ENCODE measurements at regions not wholly inside any gene's neighbourhood (a gene's known extent, or its start where the extent isn't known, plus 50 kb on each side); places are given as distances from the start of the nearest gene placed in this dataset.

DNA sequence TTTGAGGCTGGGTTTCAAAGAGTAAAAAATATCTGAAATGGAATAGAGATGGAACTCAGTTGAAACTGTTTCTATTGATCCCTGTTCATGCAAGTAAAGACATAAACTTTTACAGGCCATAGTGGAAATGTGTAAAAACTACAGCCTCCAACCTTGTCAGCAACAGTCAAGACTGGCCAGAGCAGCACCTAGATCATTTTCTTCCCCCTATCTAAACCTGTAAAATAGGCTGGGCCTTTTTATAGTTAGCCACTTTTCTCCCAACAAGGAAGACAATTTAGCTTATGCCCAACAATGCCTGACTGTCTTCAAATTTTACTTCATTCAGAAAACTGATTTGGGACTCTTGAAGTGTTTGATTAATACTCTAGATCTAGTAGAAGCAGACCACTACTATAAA is 91.5 kb upstream of the CMC1 start:
- no peaks in the 10 kb centered on the region for H3K27me3 Mint-ChIP-seq (ENCODE audit: insufficient read depth, unreplicated experiment)
- H3K27ac Mint-ChIP-seq (ENCODE audit: low read depth, unreplicated experiment) = no peak overlapping the region
- intact Hi-C loops (cut with micrococcal nuclease) = no loop called here
- ChIA-PET POLR2A (no interaction called here), CTCF (no interaction called here)
- TF ChIP-seq, protein P1, sequence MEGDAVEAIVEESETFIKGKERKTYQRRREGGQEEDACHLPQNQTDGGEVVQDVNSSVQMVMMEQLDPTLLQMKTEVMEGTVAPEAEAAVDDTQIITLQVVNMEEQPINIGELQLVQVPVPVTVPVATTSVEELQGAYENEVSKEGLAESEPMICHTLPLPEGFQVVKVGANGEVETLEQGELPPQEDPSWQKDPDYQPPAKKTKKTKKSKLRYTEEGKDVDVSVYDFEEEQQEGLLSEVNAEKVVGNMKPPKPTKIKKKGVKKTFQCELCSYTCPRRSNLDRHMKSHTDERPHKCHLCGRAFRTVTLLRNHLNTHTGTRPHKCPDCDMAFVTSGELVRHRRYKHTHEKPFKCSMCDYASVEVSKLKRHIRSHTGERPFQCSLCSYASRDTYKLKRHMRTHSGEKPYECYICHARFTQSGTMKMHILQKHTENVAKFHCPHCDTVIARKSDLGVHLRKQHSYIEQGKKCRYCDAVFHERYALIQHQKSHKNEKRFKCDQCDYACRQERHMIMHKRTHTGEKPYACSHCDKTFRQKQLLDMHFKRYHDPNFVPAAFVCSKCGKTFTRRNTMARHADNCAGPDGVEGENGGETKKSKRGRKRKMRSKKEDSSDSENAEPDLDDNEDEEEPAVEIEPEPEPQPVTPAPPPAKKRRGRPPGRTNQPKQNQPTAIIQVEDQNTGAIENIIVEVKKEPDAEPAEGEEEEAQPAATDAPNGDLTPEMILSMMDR (IDR thresholded peaks at IDR 0.05; ENCODE audit: unreplicated experiment) = no peak
- H3K9me3 Mint-ChIP-seq (ENCODE audit: unreplicated experiment) = peaks cover 7% of the 10 kb centered on the region
- H3K4me1 Mint-ChIP-seq (ENCODE audit: insufficient read depth, unreplicated experiment) = peaks cover 5% of the 10 kb centered on the region
- H3K4me3 Mint-ChIP-seq (ENCODE audit: unreplicated experiment) = no peak overlapping the region
- no TSS peak for BruUV-seq (replicated peaks)
- H3K36me3 Mint-ChIP-seq (ENCODE audit: insufficient read depth, unreplicated experiment) = no peaks in the 10 kb centered on the region
- no peak for DNase-seq (ENCODE audit: unreplicated experiment)

DNA sequence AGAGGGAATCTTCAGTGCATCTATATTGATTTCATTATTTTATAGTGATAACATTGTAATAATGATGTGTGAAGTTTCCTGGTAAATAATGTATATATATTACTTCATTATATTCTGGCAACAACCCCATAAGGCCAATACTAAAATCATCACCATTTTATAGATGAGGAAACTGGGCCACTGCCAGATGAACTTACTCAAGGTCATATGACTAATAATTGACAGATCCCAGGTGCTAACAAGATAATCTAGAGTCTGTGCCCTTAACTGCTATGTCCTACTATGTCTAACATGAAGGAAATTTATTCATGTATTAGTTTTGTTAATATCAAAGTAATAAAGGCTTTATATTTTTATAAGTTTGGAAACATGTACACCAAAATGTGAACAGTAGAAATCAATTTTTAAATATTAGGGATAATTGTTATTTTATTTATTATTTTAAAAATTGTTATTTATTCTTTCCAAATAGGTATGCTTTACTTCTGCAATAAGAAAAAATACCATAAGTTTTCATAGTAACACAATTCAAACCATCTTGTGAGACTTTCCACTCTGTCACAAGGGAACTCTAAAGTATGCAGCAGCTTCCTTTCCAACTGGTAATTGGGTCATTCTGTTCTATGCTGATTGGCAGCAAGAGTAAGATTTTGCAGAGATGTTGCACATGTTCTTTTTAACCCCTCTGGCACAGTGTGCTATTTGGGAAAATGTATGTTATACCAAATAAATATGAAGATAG is 90.8 kb upstream of the CMC1 start:
- ChIA-PET POLR2A (no interaction called here), CTCF (no interaction called here)
- DNase-seq (ENCODE audit: unreplicated experiment) = no peak
- H3K4me3 Mint-ChIP-seq (ENCODE audit: unreplicated experiment) = no peak overlapping the region
- H3K4me1 Mint-ChIP-seq (ENCODE audit: insufficient read depth, unreplicated experiment) = peaks cover 5% of the 10 kb centered on the region
- no peak overlapping the region for H3K27ac Mint-ChIP-seq (ENCODE audit: low read depth, unreplicated experiment)
- BruUV-seq (replicated peaks) = no TSS peak
- peaks cover 13% of the 10 kb centered on the region for H3K9me3 Mint-ChIP-seq (ENCODE audit: unreplicated experiment)
- H3K36me3 Mint-ChIP-seq (ENCODE audit: insufficient read depth, unreplicated experiment) = no peaks in the 10 kb centered on the region
- intact Hi-C loops (cut with micrococcal nuclease) = no loop called here
- TF ChIP-seq, protein P1 (IDR thresholded peaks at IDR 0.05; ENCODE audit: unreplicated experiment) = no peak
- no peaks in the 10 kb centered on the region for H3K27me3 Mint-ChIP-seq (ENCODE audit: insufficient read depth, unreplicated experiment)

DNA sequence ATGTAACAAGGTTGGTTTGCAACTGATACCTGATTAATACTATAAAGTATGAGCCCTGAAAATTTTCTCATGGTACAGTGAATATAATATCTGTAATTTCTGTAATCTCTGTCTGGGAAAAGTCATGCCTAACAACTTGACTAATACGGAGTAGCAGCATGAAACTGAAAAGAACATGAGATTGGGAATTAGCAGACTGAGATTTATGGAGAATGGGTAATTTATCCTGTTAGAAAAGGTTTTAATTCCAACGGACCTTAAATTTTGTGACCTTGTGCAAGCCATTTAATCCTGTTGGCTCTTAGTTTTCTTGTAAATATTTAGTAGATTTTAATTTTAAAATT is 90.2 kb upstream of the CMC1 start:
- no TSS peak for BruUV-seq (replicated peaks)
- intact Hi-C loops (cut with micrococcal nuclease) = no loop called here
- peaks cover 15% of the 10 kb centered on the region for H3K9me3 Mint-ChIP-seq (ENCODE audit: unreplicated experiment)
- no peak for DNase-seq (ENCODE audit: unreplicated experiment)
- no peak overlapping the region for H3K27ac Mint-ChIP-seq (ENCODE audit: low read depth, unreplicated experiment)
- no peaks in the 10 kb centered on the region for H3K36me3 Mint-ChIP-seq (ENCODE audit: insufficient read depth, unreplicated experiment)
- ChIA-PET POLR2A (no interaction called here), CTCF (no interaction called here)
- no peaks in the 10 kb centered on the region for H3K27me3 Mint-ChIP-seq (ENCODE audit: insufficient read depth, unreplicated experiment)
- TF ChIP-seq, protein P1 (IDR thresholded peaks at IDR 0.05; ENCODE audit: unreplicated experiment) = no peak
- H3K4me3 Mint-ChIP-seq (ENCODE audit: unreplicated experiment) = no peak overlapping the region
- H3K4me1 Mint-ChIP-seq (ENCODE audit: insufficient read depth, unreplicated experiment) = peaks cover 5% of the 10 kb centered on the region

DNA sequence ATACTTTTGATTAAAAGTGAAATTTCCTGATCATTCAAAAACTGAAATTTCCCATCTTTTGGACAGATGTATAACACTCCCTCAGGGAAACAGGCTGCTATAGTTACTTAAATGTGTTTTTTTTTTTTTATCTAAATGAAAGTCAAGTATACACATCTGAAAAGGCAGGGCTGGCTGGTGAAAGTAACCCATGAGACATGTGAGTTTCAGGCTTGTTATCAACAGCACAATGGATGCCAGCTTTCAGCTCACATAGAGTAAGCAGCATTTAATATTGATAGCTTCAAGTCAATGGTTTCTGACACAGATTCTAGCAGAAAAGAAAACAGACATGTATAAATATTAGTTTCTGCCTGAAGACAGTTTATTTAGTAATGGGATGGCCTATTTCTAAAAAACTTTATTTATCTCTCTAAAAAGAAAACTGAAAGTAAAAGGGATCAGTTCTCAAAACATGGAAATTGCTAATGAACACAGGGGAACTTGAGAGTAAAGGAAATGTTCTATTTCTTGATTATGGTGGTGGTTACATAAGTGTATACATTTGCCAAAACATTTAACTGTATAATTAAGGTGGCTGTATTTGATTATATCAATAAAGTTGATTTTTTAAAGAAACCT is 89.7 kb upstream of the CMC1 start:
- BruUV-seq (replicated peaks) = no TSS peak
- intact Hi-C loops (cut with micrococcal nuclease) = no loop called here
- peaks cover 5% of the 10 kb centered on the region for H3K4me1 Mint-ChIP-seq (ENCODE audit: insufficient read depth, unreplicated experiment)
- POLR2A ChIA-PET = no interaction called here
- no peak for DNase-seq (ENCODE audit: unreplicated experiment)
- H3K27me3 Mint-ChIP-seq (ENCODE audit: insufficient read depth, unreplicated experiment) = no peaks in the 10 kb centered on the region
- TF ChIP-seq, protein P1 (IDR thresholded peaks at IDR 0.05; ENCODE audit: unreplicated experiment) = no peak
- H3K36me3 Mint-ChIP-seq (ENCODE audit: insufficient read depth, unreplicated experiment) = no peaks in the 10 kb centered on the region
- no peak overlapping the region for H3K27ac Mint-ChIP-seq (ENCODE audit: low read depth, unreplicated experiment)
- peaks cover 15% of the 10 kb centered on the region for H3K9me3 Mint-ChIP-seq (ENCODE audit: unreplicated experiment)
- H3K4me3 Mint-ChIP-seq (ENCODE audit: unreplicated experiment) = no peak overlapping the region
- CTCF ChIA-PET = interaction anchor here (0.7 kb wide), 2 partner anchors 327 to 440 kb away, joined by 3 read pairs; no protein-coding TSS in a partner anchor
